KOPT-K1 (cell line): ENCODE measurements at regions not wholly inside any gene's neighbourhood (a gene's known extent, or its start where the extent isn't known, plus 50 kb on each side); places are given as distances from the start of the nearest gene placed in this dataset.
"Not testable (repeated sequence)": the region's sequence is repeated elsewhere in the genome, so short reads cannot be mapped to it uniquely, and the experiment has no call there.

ENCODE experiments used
- H3K27ac ChIP-seq: fragments of 200-600 bp; sonication (generic); 2 replicates; pipeline ENCODE4 v1.5.1; 2016; ENCODE audit warnings: antibody characterized with exemption, mild to moderate bottlenecking, low read depth, low read length; ENCODE audit not compliant: poor library complexity, severe bottlenecking
- H3K36me3 ChIP-seq: fragments of 200-600 bp; sonication (generic); 2 replicates; pipeline ENCODE4 v1.5.1; 2017; ENCODE audit warnings: antibody characterized with exemption, mild to moderate bottlenecking, low read length, moderate library complexity; ENCODE audit not compliant: insufficient read depth
- H3K9me3 ChIP-seq: fragments of 200-600 bp; sonication (generic); 2 replicates; pipeline ENCODE4 v1.5.1; 2017; ENCODE audit warnings: antibody characterized with exemption, low read length, mild to moderate bottlenecking; ENCODE audit not compliant: insufficient read depth, poor library complexity, severe bottlenecking

GRCh38 chr13:20332361-20333096 lies 100.4 kb upstream of the GJB6 start:
- Histone ChIP-seq H3K36me3 (no peaks in the 10 kb centered on the region), H3K27ac (no peak overlapping the region), H3K9me3 (peaks cover 4% of the 10 kb centered on the region)

- peaks cover 10% of the 10 kb centered on the region for H3K9me3 ChIP-seq
- no peak overlapping the region for H3K27ac ChIP-seq
- H3K36me3 ChIP-seq: no peaks in the 10 kb centered on the region
Measured at GRCh38 chr13:20331949-20332348, 99.8 kb upstream of the GJB6 start.

DNA sequence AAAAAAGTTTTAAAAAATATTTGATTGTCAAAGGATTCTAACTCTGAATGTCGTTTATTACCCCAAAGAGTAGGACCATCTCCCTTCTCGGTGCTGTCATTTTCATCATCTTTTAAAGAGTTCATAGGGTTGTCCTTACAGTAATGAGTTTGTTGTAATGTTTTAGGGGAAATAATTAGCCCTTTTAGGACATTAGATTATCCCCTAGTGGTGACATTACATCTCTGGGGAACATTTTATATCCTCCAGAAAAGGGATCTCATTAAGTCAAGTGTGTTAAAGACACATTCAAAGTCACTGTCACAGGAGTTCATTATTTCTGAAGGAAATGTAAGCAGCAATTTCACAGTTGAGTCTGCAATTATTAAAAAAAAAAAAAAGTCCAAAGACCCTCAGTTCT lies 99.3 kb upstream of the GJB6 start:
- H3K27ac ChIP-seq: no peak overlapping the region
- no peaks in the 10 kb centered on the region for H3K36me3 ChIP-seq
- H3K9me3 ChIP-seq: peaks cover 15% of the 10 kb centered on the region

GRCh38 chr13:20326809-20327208 lies 94.7 kb upstream of the GJB6 start:
- Histone ChIP-seq H3K9me3 (peaks cover 31% of the 10 kb centered on the region), H3K27ac (no peak overlapping the region), H3K36me3 (no peaks in the 10 kb centered on the region)

GRCh38 chr13:20326276-20326675 lies 94.2 kb upstream of the GJB6 start:
- Histone ChIP-seq H3K36me3 (no peaks in the 10 kb centered on the region), H3K9me3 (peaks cover 31% of the 10 kb centered on the region), H3K27ac (no peak overlapping the region)

DNA sequence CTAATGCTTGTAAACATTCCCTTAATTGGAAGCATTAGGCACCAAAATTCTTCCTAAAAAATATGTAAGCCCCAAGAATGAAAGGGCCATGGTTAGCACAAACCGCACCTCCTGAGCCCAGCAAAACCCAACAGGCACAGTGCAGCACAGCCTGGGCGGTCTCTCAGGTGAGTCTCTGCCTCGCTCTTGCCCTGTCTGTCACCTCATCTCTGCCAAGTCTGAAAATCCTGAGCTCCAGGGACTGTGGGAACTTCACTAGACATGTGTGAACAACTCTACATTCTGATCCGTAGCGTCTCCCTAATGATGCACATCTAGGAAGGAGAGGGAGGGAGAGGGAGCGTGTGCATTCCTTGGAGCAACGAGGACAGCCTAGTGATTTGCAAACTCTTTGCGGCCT lies 88.8 kb upstream of the GJB6 start:
- H3K36me3 ChIP-seq: no peaks in the 10 kb centered on the region
- H3K27ac ChIP-seq: no peak overlapping the region
- peaks cover 18% of the 10 kb centered on the region for H3K9me3 ChIP-seq

DNA sequence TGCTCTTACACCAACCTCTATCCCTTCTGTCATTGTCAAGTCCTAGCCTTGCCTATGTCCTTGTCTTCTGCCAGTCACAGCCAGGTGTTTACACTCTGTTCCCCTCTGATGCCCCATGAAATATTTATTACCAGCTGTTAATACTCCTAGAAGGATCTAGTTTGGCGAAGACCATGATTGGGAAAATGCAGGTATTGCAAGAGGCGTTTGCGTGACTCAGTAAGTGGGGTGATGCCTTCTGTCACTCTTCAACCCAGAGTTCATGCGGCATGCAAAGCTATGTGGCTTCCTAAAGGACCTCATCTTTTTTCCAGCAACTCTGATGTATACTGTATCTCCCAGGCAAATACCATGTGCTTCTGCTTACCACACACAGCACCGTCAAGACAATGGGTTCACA lies 81.8 kb upstream of the GJB6 start:
- H3K36me3 ChIP-seq: no peaks in the 10 kb centered on the region
- H3K27ac ChIP-seq: no peak overlapping the region
- H3K9me3 ChIP-seq: no peaks in the 10 kb centered on the region

- peaks cover 12% of the 10 kb centered on the region for H3K9me3 ChIP-seq
- H3K27ac ChIP-seq: no peak overlapping the region
- H3K36me3 ChIP-seq: no peaks in the 10 kb centered on the region
Measured at GRCh38 chr13:20312292-20312691, 80.2 kb upstream of the GJB6 start.

DNA sequence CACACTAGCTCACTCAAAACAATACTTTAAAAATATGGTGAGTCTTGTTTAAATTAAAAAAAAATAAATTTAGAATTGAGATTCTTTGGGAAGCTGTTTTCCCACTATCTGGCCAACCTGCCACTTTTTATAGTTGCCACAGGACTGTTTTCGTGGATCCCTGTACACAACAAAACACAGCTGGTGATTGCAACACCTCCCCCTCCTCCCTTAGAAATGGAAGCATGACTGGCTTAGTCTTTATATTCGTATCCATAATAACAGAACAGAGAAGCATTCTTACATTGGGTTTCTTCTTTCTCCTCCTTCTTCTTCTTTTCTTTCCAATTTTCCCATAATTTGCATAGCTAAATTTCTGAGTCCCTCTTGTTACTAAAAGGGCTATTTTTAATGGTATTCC lies 79.5 kb upstream of the GJB6 start:
- Histone ChIP-seq H3K9me3 (peaks cover 15% of the 10 kb centered on the region), H3K36me3 (no peaks in the 10 kb centered on the region), H3K27ac (no peak overlapping the region)

DNA sequence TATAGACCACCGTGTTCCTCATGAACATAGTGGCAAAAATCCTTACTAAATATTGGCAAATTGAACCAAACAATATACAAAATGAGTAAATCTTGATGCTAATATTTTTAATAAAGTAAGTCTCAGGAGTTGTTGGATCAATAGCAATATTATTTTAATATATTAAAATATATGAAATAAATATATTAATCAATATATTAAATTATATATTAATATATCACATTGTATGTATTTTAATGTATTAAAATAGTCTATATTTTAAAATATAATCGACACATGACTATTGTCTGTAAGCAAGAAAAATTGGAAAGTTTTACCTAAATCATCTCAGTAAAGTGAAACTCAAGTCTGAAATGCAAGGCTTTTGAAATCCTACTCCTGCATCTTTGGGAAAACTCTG lies 78.9 kb upstream of the GJB6 start:
- Histone ChIP-seq H3K9me3 (peaks cover 15% of the 10 kb centered on the region), H3K27ac (no peak overlapping the region), H3K36me3 (no peaks in the 10 kb centered on the region)

DNA sequence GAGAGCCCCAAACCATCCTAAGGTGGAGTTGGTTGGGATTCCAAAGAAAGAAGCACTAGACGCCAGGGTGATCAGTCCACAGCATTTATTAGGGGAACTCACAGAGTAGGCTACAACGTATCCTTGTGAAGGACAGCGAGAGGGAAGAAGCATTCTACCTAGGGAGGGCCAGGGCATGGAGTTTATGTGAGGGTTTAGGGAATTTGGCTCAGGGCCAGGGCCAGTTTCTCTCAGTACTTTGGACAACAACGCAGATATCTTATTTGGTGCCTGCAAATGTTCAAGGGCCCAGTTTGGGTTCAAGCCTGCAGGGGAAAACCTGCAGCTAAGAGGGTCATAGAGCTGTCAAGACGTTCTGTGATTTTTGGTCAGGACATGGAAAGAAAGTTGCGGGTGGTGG lies 73.9 kb upstream of the GJB6 start:
- Histone ChIP-seq H3K9me3 (peaks cover 15% of the 10 kb centered on the region), H3K36me3 (no peaks in the 10 kb centered on the region), H3K27ac (no peak overlapping the region)

GRCh38 chr13:20305587-20305986 lies 73.5 kb upstream of the GJB6 start:
- Histone ChIP-seq H3K9me3 (peaks cover 15% of the 10 kb centered on the region), H3K27ac (no peak overlapping the region), H3K36me3 (no peaks in the 10 kb centered on the region)

DNA sequence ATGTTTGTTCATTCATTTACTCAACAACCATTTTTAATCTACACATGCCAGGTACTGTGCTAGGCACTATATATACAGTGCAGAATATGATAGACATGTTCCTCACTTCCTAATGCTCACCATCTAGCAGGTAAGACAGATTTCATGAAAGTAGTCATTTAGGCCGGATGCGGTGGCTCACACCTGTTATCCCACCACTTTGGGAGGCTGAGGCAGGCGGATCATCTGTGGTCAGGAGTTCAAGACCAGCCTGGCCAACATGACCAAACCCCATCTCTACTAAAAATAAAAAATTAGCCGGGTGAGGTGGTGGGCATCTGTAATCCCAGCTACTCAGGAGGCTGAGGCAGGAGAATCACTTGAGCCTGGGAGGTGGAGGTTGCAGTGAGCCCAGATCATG lies 71.9 kb upstream of the GJB6 start:
- H3K27ac ChIP-seq, H3K36me3 ChIP-seq: not testable (repeated sequence)
- peaks cover 15% of the 10 kb centered on the region for H3K9me3 ChIP-seq

DNA sequence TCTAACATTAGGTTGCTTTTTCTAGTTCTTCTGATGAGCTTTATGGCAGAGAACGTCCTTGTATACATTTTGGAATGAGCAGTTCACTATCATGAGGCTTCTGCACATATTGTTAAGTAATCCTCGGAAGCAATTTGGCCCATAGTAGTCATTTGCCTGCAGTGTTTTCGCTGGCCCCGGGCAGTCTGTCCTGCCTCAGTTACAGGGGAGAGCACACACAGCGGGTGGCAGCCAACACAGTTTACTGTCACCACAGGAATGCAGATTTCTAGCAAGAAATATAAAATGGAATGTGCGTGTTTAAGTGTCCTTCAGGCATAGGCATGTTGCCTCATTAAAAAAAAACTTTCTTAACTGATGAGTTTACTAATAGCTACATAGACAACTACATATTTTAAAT lies 71.5 kb upstream of the GJB6 start:
- H3K27ac ChIP-seq: no peak overlapping the region
- H3K36me3 ChIP-seq: no peaks in the 10 kb centered on the region
- peaks cover 15% of the 10 kb centered on the region for H3K9me3 ChIP-seq

DNA sequence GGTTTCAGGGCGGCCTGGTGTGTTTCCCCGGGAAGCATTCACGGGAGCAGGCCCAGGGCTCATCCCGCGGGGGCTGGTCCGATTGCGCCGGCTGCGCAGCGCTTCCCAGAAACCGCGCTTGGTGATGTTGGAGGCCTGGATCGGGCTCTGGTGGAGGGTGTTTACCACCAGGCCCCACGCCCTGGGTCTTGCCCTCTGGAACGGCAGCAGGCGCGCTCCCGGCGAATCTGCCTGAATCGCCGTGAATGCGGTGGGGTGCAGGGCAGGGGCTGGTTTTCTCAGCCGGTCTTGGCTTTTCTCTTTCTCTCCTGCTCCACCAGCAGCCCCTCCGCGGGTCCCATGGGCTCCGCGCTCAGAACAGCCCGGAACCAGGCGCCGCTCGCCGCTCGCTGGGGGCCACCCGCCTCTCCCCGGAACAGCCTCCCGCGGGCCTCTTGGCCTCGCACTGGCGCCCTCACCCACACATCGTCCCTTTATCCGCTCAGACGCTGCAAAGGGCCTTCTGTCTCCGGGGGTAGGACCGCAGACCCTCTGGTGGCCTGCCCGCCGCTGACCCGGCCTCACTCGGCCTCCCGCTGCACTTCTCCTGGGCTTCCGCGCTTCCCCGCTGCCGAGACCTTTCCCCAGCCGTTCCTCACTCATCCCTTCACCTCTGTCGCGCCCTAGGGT lies 69.4 kb upstream of the GJB6 start:
- no peak overlapping the region for H3K27ac ChIP-seq
- H3K36me3 ChIP-seq: no peaks in the 10 kb centered on the region
- H3K9me3 ChIP-seq: no peaks in the 10 kb centered on the region

- Histone ChIP-seq H3K36me3 (no peaks in the 10 kb centered on the region), H3K9me3 (no peaks in the 10 kb centered on the region), H3K27ac (no peak overlapping the region)
Measured at GRCh38 chr13:20301015-20301402, 68.9 kb upstream of the GJB6 start.
